Omental fat pad (tissue), 3 donors: ENCODE measurements at regions not wholly inside any gene's neighbourhood (a gene's known extent, or its start where the extent isn't known, plus 50 kb on each side); places are given as distances from the start of the nearest gene placed in this dataset.

Source experiments
- ATAC-seq: fragments of 150-250 bp; one replicate; pipeline ENCODE4 v1.9.1; 2016; ENCODE audit warnings: mild to moderate bottlenecking, moderate library complexity; ENCODE audit not compliant: low FRiP score
- DNase-seq: peaks from one replicate; pipeline ENCODE4 v3.0.0-alpha.2; 2019; ENCODE audit warnings: low spot score
- CTCF ChIP-seq, 3 donors: fragments of 450-650 bp; IDR thresholded peaks; one replicate each; pipeline ENCODE4 v1.5.1; 2016 to 2017; ENCODE audit warnings: antibody characterized with exemption in 3 of 3, mild to moderate bottlenecking in 3 of 3, moderate library complexity in 2 of 3

GRCh38 chr5:103908336-103909080, 345.9 kb upstream of the NUDT12 start:
- no peak for ATAC-seq

DNA sequence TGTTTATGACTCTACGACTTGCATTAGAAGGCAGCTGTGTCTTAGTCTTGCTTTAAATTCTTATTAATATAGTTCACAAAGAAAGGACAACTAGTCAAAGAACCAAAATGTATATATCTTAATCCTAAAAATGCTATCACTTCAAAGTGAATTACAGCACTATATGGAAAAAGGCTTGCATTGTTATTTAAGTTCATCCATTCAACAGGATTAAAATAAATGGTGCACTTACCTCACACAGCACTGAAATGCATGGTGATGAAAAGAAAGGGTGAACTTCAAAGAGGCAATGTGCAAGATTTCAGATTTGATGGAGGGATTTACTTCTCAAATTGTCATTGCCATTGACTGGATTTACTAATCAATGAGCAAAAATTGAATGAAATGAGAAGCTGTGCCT, 344.4 kb upstream of the NUDT12 start:
- TF ChIP-seq CTCF (IDR thresholded peaks at IDR 0.05) = no peak
- no peak for DNase-seq
- ATAC-seq = no peak

More at GRCh38 chr5:103908336-103909080, 345.9 kb upstream of the NUDT12 start:
- TF ChIP-seq CTCF (IDR thresholded peaks at IDR 0.05) = no peak
- no peak for DNase-seq

GRCh38 chr5:103904651-103905050, 342.1 kb upstream of the NUDT12 start:
- TF ChIP-seq CTCF (IDR thresholded peaks at IDR 0.05) = no peak
- DNase-seq = no peak
- ATAC-seq = no peak

DNA sequence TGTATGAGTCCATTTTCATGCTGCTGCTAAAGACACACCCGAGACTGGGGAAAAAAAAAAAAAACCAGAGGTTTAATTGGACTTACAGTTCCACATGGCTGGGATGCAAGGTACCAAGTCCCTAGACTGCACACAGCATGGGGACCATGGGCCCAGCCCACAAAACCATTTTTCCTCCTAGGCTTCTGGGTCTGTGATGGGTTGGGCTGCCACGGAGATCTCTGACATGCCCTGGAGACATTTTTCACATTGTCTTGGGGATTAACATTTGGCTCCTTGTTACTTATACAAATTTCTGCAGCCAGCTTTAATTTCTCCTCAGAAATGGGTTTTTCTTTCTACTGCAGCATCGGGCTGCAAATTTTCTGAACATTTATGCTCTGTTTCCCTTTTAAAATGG, 340.3 kb upstream of the NUDT12 start:
- no peak for ATAC-seq
- TF ChIP-seq CTCF (IDR thresholded peaks at IDR 0.05) = no peak

GRCh38 chr5:103901885-103902284, 339.3 kb upstream of the NUDT12 start:
- ATAC-seq (no peak), DNase-seq (no peak)
- no peak for TF ChIP-seq CTCF (IDR thresholded peaks at IDR 0.05)

More for the DNA sequence above, 340.3 kb upstream of the NUDT12 start:
- no peak for DNase-seq

- ATAC-seq (no peak), DNase-seq (no peak)
- no peak for TF ChIP-seq CTCF (IDR thresholded peaks at IDR 0.05)
These were observed 334.0 kb upstream of the NUDT12 start for GRCh38 chr5:103896593-103896992.

DNA sequence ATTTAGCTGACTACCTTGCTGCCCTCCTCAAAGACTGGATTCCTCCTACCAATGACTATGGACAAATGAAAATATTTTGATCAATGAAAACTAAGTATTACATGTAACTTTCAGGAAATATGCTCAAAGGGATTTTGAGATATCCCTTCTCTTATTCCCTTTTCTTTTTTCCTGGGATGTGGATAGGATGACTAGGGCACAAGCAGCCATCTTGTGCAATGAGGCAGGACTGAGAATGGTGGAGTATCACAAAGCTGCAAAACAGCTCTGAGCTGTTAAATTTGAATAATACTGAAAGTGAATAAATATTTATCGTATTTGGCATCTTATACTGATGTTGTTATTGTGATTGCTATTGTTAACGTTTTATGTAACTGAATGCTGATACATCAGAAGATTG, 333.1 kb upstream of the NUDT12 start:
- DNase-seq (no peak), ATAC-seq (no peak)
- TF ChIP-seq CTCF (IDR thresholded peaks at IDR 0.05) = no peak
